ENCODE measurements at regions not wholly inside any gene's neighbourhood (a gene's known extent, or its start where the extent isn't known, plus 50 kb on each side); places are given as distances from the start of the nearest gene placed in this dataset.

DNA sequence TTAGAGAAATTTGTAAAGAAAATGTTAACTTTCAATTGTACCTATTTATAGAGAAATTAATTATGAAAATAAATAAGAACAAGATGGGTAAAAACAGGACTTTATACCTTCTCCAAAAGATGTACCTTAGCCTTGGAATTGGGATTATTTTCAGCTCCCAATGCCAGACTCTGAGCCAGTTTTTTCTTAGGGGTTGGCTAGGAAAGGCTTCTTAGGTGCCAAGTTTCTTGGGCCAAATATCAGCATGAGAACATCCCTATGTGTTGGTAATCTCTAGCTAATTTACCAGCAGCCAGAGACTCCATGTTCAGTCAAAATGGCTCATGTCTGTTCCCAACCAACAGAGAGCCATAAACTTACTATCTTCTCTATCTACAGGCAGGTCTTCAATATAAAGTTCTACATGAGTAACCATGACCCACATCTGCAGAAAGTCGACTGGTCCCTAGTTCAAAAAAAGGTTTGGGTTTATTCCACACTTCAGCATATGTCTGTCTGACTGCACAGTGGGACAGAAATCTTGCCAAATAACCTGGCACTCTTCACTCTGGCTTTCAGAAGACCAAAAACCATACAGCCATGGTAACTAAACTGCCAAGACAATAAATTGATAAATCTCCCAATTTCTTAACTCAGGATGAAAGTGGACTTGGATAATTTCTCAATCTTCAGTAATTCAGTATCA, 380.5 kb upstream of the RASGEF1B start:
- TF ChIP-seq, protein P1, sequence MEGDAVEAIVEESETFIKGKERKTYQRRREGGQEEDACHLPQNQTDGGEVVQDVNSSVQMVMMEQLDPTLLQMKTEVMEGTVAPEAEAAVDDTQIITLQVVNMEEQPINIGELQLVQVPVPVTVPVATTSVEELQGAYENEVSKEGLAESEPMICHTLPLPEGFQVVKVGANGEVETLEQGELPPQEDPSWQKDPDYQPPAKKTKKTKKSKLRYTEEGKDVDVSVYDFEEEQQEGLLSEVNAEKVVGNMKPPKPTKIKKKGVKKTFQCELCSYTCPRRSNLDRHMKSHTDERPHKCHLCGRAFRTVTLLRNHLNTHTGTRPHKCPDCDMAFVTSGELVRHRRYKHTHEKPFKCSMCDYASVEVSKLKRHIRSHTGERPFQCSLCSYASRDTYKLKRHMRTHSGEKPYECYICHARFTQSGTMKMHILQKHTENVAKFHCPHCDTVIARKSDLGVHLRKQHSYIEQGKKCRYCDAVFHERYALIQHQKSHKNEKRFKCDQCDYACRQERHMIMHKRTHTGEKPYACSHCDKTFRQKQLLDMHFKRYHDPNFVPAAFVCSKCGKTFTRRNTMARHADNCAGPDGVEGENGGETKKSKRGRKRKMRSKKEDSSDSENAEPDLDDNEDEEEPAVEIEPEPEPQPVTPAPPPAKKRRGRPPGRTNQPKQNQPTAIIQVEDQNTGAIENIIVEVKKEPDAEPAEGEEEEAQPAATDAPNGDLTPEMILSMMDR (IDR thresholded peaks at IDR 0.05; ENCODE audit: low read depth, low read length, poor library complexity, severe bottlenecking) = no peak
- no peak for TF ChIP-seq EZH2phosphoT487 (IDR thresholded peaks at IDR 0.05; ENCODE audit: borderline replicate concordance, low read length)

All from DOHH2 (cell line).